Stimulated activated naive B cell treated with anti-CD40 and anti-IgM and Interleukin-4, amounts not matched to agents 10 μg/mL and 1 μg/mL and 100 μg/mL, for 72 hours (primary cell): ENCODE measurements at regions not wholly inside any gene's neighbourhood (a gene's known extent, or its start where the extent isn't known, plus 50 kb on each side); places are given as distances from the start of the nearest gene placed in this dataset.

Source experiments
- ATAC-seq, 2 donors: fragments of 150-1000 bp; cut with Tn5 transposase; replicated peaks; 2 replicates each; pipeline ENCODE4 v1.10.0; 2021; ENCODE audit warnings: moderate library complexity in 1 of 2
- DNase-seq: peaks from one replicate; pipeline ENCODE4 v3.0.0; 2021
- H3K27ac Mint-ChIP-seq: one replicate; pipeline ENCODE4 v1.8.0; 2022; ENCODE audit warnings: mild to moderate bottlenecking, mixed read lengths
- H3K27me3 Mint-ChIP-seq, 2 donors: one replicate each; pipeline ENCODE4 v1.8.0; 2022; ENCODE audit warnings: mixed read lengths in 2 of 2
- H3K36me3 Mint-ChIP-seq, 2 donors: one replicate each; pipeline ENCODE4 v1.8.0; 2022; ENCODE audit warnings: mixed read lengths in 2 of 2, mild to moderate bottlenecking in 1 of 2
- H3K4me1 Mint-ChIP-seq, 2 donors: one replicate each; pipeline ENCODE4 v1.8.0; 2022; ENCODE audit warnings: mixed read lengths in 2 of 2, mild to moderate bottlenecking in 1 of 2
- H3K4me3 Mint-ChIP-seq, 2 donors: one replicate each; pipeline ENCODE4 v1.8.0; 2022; ENCODE audit warnings: mild to moderate bottlenecking in 2 of 2, mixed read lengths in 2 of 2, moderate library complexity in 1 of 2
- H3K9me3 Mint-ChIP-seq, 2 donors: one replicate each; pipeline ENCODE4 v1.8.0; 2022; ENCODE audit warnings: mixed read lengths in 2 of 2, mild to moderate bottlenecking in 1 of 2

DNA sequence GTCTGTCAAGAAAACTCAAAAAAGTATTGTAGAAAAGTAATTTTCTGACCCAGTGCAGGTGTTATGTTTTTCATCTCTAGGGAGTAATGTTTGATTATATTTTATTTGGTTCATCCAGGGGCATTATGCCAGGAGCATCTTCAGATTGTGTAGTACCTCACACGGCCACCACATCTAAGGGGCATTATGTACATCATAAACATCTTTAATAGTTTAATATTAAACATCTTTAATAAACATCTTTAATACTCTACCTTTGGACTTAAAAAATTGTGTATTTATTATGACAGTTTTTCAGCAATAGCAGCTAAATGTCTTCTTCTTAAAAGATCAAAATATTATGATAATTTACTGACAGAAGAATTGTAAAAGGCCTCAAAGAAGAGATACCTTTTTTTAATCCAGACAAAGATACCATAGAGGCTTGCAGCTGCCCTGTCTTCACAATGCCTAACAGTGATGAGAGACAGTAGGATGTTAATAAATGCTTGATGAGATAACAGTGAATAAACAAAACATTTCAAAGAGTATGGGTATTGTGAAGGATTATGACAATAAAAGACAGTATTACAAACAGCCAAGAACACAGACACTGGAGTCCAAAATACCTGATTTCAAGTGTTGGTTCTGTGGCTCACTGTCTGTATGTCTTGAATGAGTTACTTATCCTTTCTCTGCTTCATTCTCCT, 240.9 kb upstream of the ADGRL2 start:
- Mint-ChIP-seq H3K36me3 (no peaks in the 10 kb centered on the region), H3K27me3 (no peaks in the 10 kb centered on the region), H3K4me1 (no peaks in the 10 kb centered on the region), H3K4me3 (no peak overlapping the region), H3K27ac (no peak overlapping the region), H3K9me3 (no peaks in the 10 kb centered on the region)
- DNase-seq (no peak), ATAC-seq (no peak)

DNA sequence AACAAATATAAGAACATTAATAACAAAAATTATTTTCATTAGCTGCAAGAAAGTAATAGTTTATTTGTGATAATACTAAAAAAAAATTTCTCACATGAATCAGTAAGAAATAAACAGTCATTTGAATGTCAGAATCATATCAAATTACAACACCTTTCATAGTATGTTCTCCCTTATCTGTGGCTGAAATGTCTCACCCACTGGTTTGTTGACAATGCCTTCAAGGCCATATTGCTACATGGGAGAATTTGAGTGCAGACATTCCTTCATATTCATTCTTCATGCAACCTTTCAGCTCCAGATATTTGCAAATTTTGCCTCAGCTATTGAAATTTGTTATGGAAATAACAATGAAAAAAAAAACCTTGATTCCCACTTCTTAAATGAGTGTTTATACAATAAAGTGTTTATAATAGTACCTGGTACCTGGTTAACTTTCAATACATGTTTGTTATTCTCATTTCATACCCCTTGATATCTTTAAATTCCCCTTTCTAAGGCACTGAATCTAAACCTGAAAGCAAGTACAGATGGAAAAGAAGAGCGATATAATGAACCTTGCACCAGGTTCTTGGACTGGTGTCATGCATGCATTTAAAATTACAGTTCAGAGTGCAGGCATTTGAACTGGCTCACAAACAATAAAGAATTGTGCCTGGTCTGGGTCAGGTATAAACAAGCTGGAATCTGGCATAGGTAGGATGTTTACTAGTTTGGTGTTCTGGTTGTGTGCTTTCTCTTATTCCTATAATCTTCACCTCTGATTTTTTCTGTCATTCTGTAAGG, 242.2 kb upstream of the ADGRL2 start:
- Mint-ChIP-seq H3K4me3 (no peak overlapping the region), H3K4me1 (no peaks in the 10 kb centered on the region), H3K9me3 (no peaks in the 10 kb centered on the region), H3K36me3 (no peaks in the 10 kb centered on the region), H3K27ac (no peak overlapping the region), H3K27me3 (no peaks in the 10 kb centered on the region)
- no peak for ATAC-seq
- no peak for DNase-seq

DNA sequence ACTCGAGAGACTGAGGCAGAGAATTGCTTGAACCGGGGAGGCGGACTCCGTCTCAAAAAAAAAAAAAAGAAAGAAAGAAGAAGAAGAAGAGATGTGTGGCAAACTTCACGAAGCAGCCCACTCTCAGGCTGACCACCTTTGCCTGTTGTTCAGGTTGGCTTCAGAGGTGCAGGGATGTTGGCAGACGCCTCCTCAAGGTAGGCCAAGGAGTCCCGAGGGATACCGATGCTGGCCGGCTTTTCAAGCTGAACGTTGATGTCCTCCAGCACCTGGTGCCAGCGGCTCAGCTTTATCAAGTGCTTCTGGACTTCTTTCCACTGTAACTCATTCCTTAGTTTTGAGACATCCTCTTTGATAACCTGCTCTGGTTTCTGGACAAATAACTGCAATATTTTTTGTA, 243.8 kb upstream of the ADGRL2 start:
- Mint-ChIP-seq H3K36me3 (no peaks in the 10 kb centered on the region), H3K27ac (no peak overlapping the region), H3K4me3 (no peak overlapping the region), H3K4me1 (no peaks in the 10 kb centered on the region), H3K27me3 (no peaks in the 10 kb centered on the region), H3K9me3 (no peaks in the 10 kb centered on the region)
- ATAC-seq, result no peak
- no peak for DNase-seq

DNA sequence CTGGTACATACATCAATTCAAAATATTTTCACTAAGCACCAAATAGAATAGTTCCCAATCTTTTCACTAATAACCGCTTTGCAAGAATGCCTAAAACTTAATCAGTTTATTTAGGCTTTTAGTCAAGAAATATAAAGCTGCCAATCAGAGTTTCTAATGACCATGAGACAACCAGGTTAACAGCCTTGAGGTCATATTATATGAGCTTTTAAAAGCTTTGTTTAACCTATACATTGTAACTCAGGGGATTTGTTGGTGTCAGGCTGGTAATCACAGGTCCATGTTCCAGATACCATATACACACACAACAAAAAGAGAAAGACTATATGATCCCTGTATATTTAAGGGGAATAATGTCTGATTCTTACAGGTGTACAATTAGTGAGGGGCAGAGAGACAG, 246.2 kb upstream of the ADGRL2 start:
- no peak for DNase-seq
- Mint-ChIP-seq H3K4me3 (no peak overlapping the region), H3K27ac (no peak overlapping the region), H3K36me3 (no peaks in the 10 kb centered on the region), H3K27me3 (no peaks in the 10 kb centered on the region), H3K4me1 (no peaks in the 10 kb centered on the region), H3K9me3 (no peaks in the 10 kb centered on the region)
- no peak for ATAC-seq

DNA sequence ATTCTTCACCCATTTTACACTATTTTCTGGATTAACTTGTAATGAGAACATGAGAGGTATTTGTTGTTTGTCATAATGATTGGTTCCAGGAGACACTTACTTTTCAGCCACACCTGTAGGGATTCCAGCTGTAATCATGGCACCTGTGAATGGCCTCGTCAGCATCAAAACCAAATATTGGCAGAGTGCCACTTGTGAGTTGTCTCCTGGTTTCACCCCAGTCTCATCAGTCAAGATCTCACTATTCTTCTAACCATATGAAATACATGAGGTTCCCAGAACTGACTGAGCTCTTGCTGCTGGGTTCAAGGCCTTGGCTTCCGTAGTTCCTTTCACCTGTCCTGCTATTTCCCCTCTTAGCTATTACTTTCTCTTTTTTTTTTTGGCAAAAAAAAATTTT, 246.6 kb upstream of the ADGRL2 start:
- Mint-ChIP-seq H3K4me1 (no peaks in the 10 kb centered on the region), H3K36me3 (no peaks in the 10 kb centered on the region), H3K27ac (no peak overlapping the region), H3K9me3 (no peaks in the 10 kb centered on the region), H3K4me3 (no peak overlapping the region), H3K27me3 (no peaks in the 10 kb centered on the region)
- ATAC-seq (no peak), DNase-seq (no peak)

DNA sequence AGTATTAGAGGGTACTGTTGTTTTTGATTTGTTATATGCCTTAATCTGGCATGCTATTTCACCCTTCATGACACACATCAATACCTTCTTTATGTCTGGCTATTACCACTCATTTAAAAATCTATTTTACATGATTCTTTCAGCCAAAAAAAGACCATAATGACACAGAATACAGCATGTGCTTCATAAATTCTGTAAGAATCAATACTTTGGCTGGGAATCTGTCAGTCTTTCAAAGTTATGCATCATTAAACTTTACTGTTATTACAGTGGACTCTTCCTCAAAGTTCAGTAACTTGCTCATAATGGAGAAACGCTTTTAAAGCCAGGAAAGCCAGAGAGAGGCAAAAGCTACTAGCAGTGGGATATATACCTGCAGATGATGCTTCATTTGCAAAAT, 247.2 kb upstream of the ADGRL2 start:
- no peaks in the 10 kb centered on the region for H3K9me3 Mint-ChIP-seq
- H3K27ac Mint-ChIP-seq, result no peak overlapping the region
- H3K4me3 Mint-ChIP-seq, result no peak overlapping the region
- no peak for DNase-seq
- no peaks in the 10 kb centered on the region for H3K27me3 Mint-ChIP-seq
- no peak for ATAC-seq
- H3K36me3 Mint-ChIP-seq, result no peaks in the 10 kb centered on the region
- no peaks in the 10 kb centered on the region for H3K4me1 Mint-ChIP-seq

DNA sequence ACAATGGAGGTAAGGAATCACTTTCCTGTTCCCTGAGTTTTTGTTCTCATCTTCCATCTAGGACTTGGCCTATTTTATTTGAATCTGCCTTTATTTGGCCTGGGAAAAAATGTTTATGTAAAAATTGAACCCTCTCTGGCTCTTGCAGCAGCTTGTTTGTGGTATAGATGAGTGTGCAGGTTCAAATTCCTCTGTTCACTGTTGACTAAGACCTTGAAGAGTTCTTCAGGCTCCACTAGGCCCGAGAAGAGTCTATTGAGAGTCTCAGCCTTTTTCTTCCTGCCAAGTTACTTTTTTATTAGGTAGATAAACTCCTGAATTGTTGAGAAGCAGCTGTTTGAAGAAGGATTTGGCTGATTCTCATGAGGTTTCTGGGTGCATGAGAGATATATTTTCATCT, 248.8 kb upstream of the ADGRL2 start:
- Mint-ChIP-seq H3K4me1 (no peaks in the 10 kb centered on the region), H3K27me3 (no peaks in the 10 kb centered on the region), H3K4me3 (no peak overlapping the region), H3K9me3 (no peaks in the 10 kb centered on the region), H3K36me3 (no peaks in the 10 kb centered on the region), H3K27ac (no peak overlapping the region)
- no peak for ATAC-seq
- DNase-seq, result no peak

DNA sequence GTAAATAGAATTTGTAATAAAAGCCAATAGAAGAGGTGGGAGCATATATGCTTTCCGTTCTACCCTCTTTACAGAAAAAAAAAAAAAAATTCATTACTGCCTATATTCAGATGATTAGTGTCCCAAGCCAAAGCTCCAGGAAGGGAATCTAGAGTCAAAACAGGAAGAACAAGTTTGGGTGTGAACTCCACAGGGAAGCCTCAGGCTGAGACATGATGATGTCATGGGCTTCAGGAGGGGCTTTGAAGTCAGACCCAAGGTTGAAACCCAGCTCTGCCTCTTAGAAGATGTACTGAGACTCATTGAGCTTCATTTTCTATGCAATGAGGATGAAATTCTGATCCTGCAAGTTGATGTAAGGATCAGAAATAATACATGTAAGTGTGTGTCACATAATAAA, 250.0 kb upstream of the ADGRL2 start:
- Mint-ChIP-seq H3K36me3 (no peaks in the 10 kb centered on the region), H3K4me1 (no peaks in the 10 kb centered on the region), H3K4me3 (no peak overlapping the region), H3K27ac (no peak overlapping the region), H3K27me3 (no peaks in the 10 kb centered on the region), H3K9me3 (no peaks in the 10 kb centered on the region)
- no peak for DNase-seq
- ATAC-seq, result no peak

DNA sequence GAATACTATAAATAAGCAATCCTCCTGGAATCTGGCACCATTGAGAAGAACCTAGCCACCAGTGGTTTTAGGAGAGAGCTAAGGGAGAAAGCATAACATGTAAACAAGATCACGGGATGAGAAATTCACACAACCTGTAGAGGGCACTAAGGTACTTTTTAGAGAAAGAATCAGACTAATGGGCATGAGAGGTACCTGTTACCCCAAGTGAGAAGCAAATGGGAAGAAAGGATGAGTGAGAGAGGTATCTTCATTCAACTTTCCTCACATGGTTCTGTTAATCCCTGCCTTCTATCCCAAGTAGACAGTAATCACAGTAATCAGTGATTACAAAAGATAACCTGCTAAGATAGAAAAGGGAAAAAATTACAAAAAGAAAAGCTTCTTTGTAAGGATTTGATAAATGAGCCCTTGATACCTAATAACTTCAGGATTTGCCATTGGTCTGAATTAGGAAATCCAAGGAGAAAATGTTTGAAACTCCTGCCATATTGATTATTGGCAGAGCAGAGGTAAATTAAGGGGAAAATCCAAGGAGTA, 251.1 kb upstream of the ADGRL2 start:
- no peaks in the 10 kb centered on the region for H3K9me3 Mint-ChIP-seq
- no peak overlapping the region for H3K27ac Mint-ChIP-seq
- no peaks in the 10 kb centered on the region for H3K36me3 Mint-ChIP-seq
- no peaks in the 10 kb centered on the region for H3K4me1 Mint-ChIP-seq
- DNase-seq (no peak), ATAC-seq (peak; percentile 49 to 57)
- no peaks in the 10 kb centered on the region for H3K27me3 Mint-ChIP-seq
- no peak overlapping the region for H3K4me3 Mint-ChIP-seq

DNA sequence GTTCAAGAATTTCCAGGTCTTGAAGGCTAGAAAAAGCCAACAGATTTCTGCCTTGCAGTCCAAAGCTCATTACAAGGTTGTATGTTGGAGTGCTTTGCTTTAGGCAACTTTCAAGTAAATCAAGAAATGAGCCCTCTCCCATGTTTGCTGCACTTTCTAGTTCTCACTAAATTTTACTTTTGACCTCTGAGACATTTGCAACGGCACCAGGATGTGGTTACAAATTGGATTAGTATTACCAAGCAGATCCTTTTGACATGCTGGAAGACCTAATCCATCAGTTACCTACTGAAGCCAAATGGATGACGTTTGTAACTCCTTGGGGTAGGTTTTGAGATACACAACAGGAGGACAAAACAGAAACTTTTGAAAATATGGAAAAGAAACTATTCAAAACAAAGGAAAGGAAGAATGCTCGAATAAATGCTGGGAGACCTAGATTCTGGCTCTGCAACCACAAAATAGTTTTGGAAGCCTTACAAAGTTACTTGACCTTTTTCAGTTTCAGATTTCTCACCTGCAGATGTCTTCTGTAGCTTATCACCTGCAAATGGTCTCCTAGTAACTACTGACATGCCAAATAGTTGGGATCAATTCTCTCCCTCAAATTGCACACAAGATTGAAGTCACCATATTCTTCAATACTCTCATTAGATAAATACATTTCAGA, 251.7 kb upstream of the ADGRL2 start:
- Mint-ChIP-seq H3K9me3 (no peaks in the 10 kb centered on the region), H3K4me1 (no peaks in the 10 kb centered on the region), H3K36me3 (no peaks in the 10 kb centered on the region), H3K27me3 (no peaks in the 10 kb centered on the region), H3K27ac (no peak overlapping the region), H3K4me3 (no peak overlapping the region)
- DNase-seq, result no peak
- ATAC-seq, result no peak

DNA sequence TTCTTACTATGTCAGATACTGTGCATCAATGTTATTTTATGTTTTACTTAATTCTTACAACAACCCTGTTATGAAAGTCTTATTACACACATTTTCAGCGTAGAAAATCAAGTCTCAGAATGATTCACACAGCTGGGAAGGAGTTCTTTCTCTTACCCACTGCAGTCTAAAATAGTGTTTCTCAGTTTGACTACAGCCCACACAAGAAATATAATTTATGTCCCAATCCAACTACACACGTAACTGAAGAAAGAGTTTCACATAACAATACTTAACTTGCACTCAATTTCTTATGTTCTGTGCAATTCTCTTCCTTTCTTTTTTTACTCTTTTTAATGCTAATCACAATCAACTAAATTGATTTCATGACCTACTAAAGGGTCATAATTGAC, 252.8 kb upstream of the ADGRL2 start:
- H3K36me3 Mint-ChIP-seq, result no peaks in the 10 kb centered on the region
- no peaks in the 10 kb centered on the region for H3K4me1 Mint-ChIP-seq
- no peak overlapping the region for H3K4me3 Mint-ChIP-seq
- ATAC-seq, result no peak
- H3K27me3 Mint-ChIP-seq, result no peaks in the 10 kb centered on the region
- no peaks in the 10 kb centered on the region for H3K9me3 Mint-ChIP-seq
- no peak overlapping the region for H3K27ac Mint-ChIP-seq
- DNase-seq, result no peak

DNA sequence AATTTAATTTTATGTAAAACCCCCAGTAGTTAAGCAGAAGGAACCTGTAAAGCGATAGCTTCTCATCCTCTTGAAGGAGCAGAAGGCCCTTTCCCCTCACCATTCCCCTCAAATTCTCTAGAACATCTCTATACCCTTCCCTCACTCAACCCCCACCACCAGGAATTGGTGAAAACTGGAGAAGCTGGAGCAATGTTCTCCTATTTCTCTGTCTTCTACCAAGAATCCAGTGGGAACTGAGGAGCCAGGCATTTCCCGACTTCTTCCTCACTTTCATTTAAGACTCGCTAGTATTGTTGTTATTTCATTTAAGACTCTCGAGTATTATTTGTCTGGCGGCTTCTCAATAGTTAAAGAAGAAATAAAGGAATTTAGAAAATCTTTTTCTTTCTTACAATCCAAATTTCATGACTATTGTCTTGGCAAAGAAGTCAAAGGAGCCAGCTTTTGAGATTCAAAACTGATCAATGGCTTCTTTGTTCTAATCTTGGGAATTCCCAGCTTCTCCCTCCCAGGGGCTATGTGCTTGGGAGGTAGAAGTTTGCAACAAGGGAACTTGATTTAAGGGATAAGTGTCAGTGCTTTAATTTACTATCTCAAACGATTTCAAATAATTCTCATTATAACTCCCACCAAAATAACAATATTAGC, 253.3 kb upstream of the ADGRL2 start:
- no peaks in the 10 kb centered on the region for H3K36me3 Mint-ChIP-seq

DNA sequence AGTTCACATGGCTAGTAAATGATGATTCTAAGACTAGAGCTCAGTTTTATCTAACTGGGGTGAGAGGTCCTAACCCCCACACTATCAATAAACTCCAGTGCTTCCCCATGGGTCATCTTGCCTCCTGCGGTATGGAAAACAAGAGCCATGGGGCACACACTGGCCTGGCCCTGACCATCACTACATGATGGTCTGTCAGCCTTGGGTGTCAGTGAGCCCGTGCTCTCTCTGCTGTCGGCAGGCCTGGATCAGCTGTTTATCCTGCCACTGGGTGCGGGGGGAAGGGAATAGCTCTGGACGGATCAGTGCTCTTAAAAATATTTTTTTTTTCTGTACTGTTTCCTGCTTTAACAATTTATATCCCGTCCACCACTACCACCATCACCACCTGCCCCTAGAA, 255.0 kb upstream of the ADGRL2 start:
- Mint-ChIP-seq H3K4me1 (no peaks in the 10 kb centered on the region), H3K36me3 (no peaks in the 10 kb centered on the region), H3K9me3 (no peaks in the 10 kb centered on the region), H3K27me3 (no peaks in the 10 kb centered on the region), H3K4me3 (no peak overlapping the region), H3K27ac (no peak overlapping the region)
- no peak for DNase-seq
- no peak for ATAC-seq

More for the DNA sequence above, 253.3 kb upstream of the ADGRL2 start:
- no peak overlapping the region for H3K27ac Mint-ChIP-seq
- no peak for ATAC-seq
- no peak overlapping the region for H3K4me3 Mint-ChIP-seq
- H3K9me3 Mint-ChIP-seq, result no peaks in the 10 kb centered on the region
- DNase-seq, result no peak
- H3K4me1 Mint-ChIP-seq, result no peaks in the 10 kb centered on the region
- no peaks in the 10 kb centered on the region for H3K27me3 Mint-ChIP-seq

DNA sequence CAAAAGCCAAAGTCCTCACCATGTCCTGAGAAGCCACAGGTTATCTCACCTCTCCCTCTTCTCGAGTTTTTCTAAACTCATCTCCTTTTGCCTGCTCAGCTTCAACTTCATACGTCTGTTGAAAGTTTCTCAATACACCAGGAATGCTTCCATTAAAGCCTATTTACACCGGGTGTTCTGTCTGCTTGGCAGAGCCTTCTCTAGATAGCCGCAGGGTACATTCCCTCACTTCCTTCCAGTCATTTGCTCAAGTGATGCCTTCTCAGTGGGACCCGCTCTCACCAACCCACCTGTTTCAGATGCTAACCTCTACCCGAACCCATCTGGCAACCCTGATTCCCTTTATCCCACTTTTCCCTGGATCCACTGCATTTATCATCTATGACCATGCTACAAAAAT, 257.0 kb upstream of the ADGRL2 start:
- Mint-ChIP-seq H3K36me3 (no peaks in the 10 kb centered on the region), H3K27ac (no peak overlapping the region), H3K4me3 (no peak overlapping the region), H3K4me1 (no peaks in the 10 kb centered on the region), H3K27me3 (no peaks in the 10 kb centered on the region), H3K9me3 (no peaks in the 10 kb centered on the region)
- DNase-seq (no peak), ATAC-seq (no peak)
